KG1 (cell line): ENCODE measurements at regions not wholly inside any gene's neighbourhood (a gene's known extent, or its start where the extent isn't known, plus 50 kb on each side); places are given as distances from the start of the nearest gene placed in this dataset.
"Not testable (repeated sequence)": the region's sequence is repeated elsewhere in the genome, so short reads cannot be mapped to it uniquely, and the experiment has no call there.

ENCODE experiments used
- DNase-seq: peaks from one replicate; lab custom pipeline; 2025; lab: John Stamatoyannopoulos, UW

GRCh38 chr11:82533628-82534327, 199.9 kb downstream of the FAM181B start:
- no peak for DNase-seq

- no peak for DNase-seq
These were observed 203.7 kb downstream of the FAM181B start for GRCh38 chr11:82529936-82530335.

GRCh38 chr11:82527081-82527584, 206.5 kb downstream of the FAM181B start:
- no peak for DNase-seq

- no peak for DNase-seq
These were observed 210.5 kb downstream of the FAM181B start for GRCh38 chr11:82523141-82523540.

GRCh38 chr11:82521427-82521826, 212.2 kb downstream of the FAM181B start:
- no peak for DNase-seq

- DNase-seq, result no peak
These were observed 226.4 kb downstream of the FAM181B start for GRCh38 chr11:82507288-82507687.

GRCh38 chr11:82505379-82505778, 228.3 kb downstream of the FAM181B start:
- DNase-seq, result no peak

- DNase-seq, result not testable (repeated sequence)
These were observed 232.5 kb downstream of the FAM181B start for GRCh38 chr11:82501174-82501573.

GRCh38 chr11:82494988-82495432, 238.7 kb downstream of the FAM181B start:
- no peak for DNase-seq

- DNase-seq, result no peak
These were observed 258.8 kb downstream of the FAM181B start for GRCh38 chr11:82474876-82475275.

- DNase-seq, result no peak
These were observed 268.2 kb downstream of the FAM181B start for GRCh38 chr11:82465481-82465880.

- DNase-seq, result no peak
These were observed 270.9 kb downstream of the FAM181B start for GRCh38 chr11:82462608-82463242.

GRCh38 chr11:82458761-82459160, 274.9 kb downstream of the FAM181B start:
- no peak for DNase-seq

- DNase-seq, result no peak
These were observed 275.5 kb downstream of the FAM181B start for GRCh38 chr11:82458147-82458546.

- DNase-seq, result no peak
These were observed 282.7 kb downstream of the FAM181B start for GRCh38 chr11:82450996-82451395.

- DNase-seq, result no peak
These were observed 327.1 kb downstream of the FAM181B start for GRCh38 chr11:82406611-82407010.

- no peak for DNase-seq
These were observed 328.2 kb downstream of the FAM181B start for GRCh38 chr11:82405421-82405820.

GRCh38 chr11:82404981-82405380, 328.7 kb downstream of the FAM181B start:
- no peak for DNase-seq

- DNase-seq, result no peak
These were observed 329.9 kb downstream of the FAM181B start for GRCh38 chr11:82403640-82404305.

- no peak for DNase-seq
These were observed 335.3 kb downstream of the FAM181B start for GRCh38 chr11:82398300-82398815.

GRCh38 chr11:82396639-82397038, 337.0 kb downstream of the FAM181B start:
- DNase-seq, result not testable (repeated sequence)

- no peak for DNase-seq
These were observed 349.4 kb downstream of the FAM181B start for GRCh38 chr11:82384308-82384707.
